Lung (tissue), 11 donors: ENCODE measurements at regions not wholly inside any gene's neighbourhood (a gene's known extent, or its start where the extent isn't known, plus 50 kb on each side); places are given as distances from the start of the nearest gene placed in this dataset.

Experiments used
- ATAC-seq: fragments of 200-7000 bp; cut with Tn5 transposase; one replicate; pipeline ENCODE4 v1.9.1; 2020; ENCODE audit warnings: moderate number of reproducible peaks; ENCODE audit not compliant: insufficient read depth, low FRiP score
- DNase-seq, 3 donors: peaks; one replicate each; pipeline ENCODE4 v3.0.0-alpha.2; 2013 to 2017
- H3K27ac ChIP-seq, 2 donors: one replicate each; pipeline ENCODE4 v1.5.1; 2013; ENCODE audit warnings: mild to moderate bottlenecking in 2 of 2, moderate library complexity in 2 of 2, control low read depth in 1 of 2, inconsistent platforms in 1 of 2, low read depth in 1 of 2, low read length in 1 of 2
- H3K27me3 ChIP-seq, 3 donors: one replicate each; pipeline ENCODE4 v1.5.1; 2013; ENCODE audit warnings: low read length in 2 of 3; ENCODE audit not compliant: control insufficient read depth in 3 of 3, insufficient read depth in 3 of 3
- H3K36me3 ChIP-seq, 4 donors: one replicate each; pipeline ENCODE4 v1.5.1; 2013; ENCODE audit warnings: low read length in 4 of 4, mild to moderate bottlenecking in 1 of 4, moderate library complexity in 1 of 4; ENCODE audit not compliant: control insufficient read depth in 4 of 4, insufficient read depth in 4 of 4
- H3K4me1 ChIP-seq, 5 donors: one replicate each; pipeline ENCODE4 v1.5.1; 2013; ENCODE audit warnings: low read length in 5 of 5, mild to moderate bottlenecking in 2 of 5, moderate library complexity in 1 of 5; ENCODE audit not compliant: control insufficient read depth in 5 of 5, insufficient read depth in 5 of 5
- H3K4me3 ChIP-seq: one replicate; pipeline ENCODE4 v1.5.1; 2013; ENCODE audit warnings: mild to moderate bottlenecking, control low read depth, moderate library complexity
- H3K9ac ChIP-seq, 2 donors: one replicate each; pipeline ENCODE4 v1.5.1; 2013; ENCODE audit warnings: low read length in 2 of 2, control low read depth in 1 of 2; ENCODE audit not compliant: insufficient read depth in 1 of 2
- H3K9me3 ChIP-seq, 4 donors: one replicate each; pipeline ENCODE4 v1.5.1; 2013; ENCODE audit warnings: low read length in 3 of 4, mild to moderate bottlenecking in 1 of 4, moderate library complexity in 1 of 4; ENCODE audit not compliant: control insufficient read depth in 4 of 4, insufficient read depth in 3 of 4
- CTCF ChIP-seq: IDR thresholded peaks from 2 replicates; pipeline ENCODE4 v1.5.1; 2012; ENCODE audit warnings: mild to moderate bottlenecking; ENCODE audit errors: control extremely low read depth, extremely low read depth
- WGBS, 2 donors: extraction: QIAGEN DNeasy Blood & Tissue Kit; methylation state at CpG; one replicate each; pipeline ENCODE4 v1.1.7; 2013; 5-methylcytosine and 5-hydroxymethylcytosine counted together
- donor health status: control.
- donor health status: control.
- donor health status: Bipolar disorder and iron deficiency.
- donor health status: healthy.
- donor health status: DM: yes; HTN: yes; CAD: no.

- H3K36me3 ChIP-seq: no peaks in the 10 kb centered on the region
- H3K27me3 ChIP-seq: peaks cover 0 to 21% (median 3%) of the 10 kb centered on the region in 3 donors
- no peak overlapping the region for H3K27ac ChIP-seq
- DNase-seq: no peak
- no peak overlapping the region for H3K4me3 ChIP-seq
- no peak for ATAC-seq
- H3K9ac ChIP-seq: no peak overlapping the region
- TF ChIP-seq CTCF: no peak
- no peaks in the 10 kb centered on the region for H3K9me3 ChIP-seq
- no peaks in the 10 kb centered on the region for H3K4me1 ChIP-seq
- 57 to 83% methylated on average over 3 of the region's 3 CpGs for WGBS, 2 donors
These were observed 199.8 kb upstream of the ZIC3 start for GRCh38 chrX:137366018-137366633.

DNA sequence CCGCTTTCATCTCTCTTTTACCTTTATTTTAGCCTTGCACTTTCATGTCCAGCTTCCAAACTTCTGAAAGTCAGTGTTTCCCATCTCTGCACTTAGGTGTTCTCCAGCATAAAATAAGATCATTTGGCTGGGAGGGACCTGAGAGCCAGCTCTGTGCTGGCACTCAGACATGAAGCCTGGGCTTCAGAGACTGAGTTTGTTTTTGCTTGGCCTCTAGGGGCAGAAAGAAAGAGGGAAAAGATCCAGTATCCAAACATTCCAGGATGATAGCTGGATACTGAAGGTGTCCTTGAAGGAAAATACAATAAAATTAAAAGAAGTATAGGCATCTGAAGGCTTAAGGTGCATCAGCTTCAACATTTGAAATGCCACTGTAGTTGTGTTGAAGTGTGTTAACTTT is 202.4 kb upstream of the ZIC3 start:
- 61 to 80% methylated on average over 1 of the region's 1 CpG for WGBS, 2 donors
- no peak overlapping the region for H3K4me3 ChIP-seq
- no peak for ATAC-seq

DNA sequence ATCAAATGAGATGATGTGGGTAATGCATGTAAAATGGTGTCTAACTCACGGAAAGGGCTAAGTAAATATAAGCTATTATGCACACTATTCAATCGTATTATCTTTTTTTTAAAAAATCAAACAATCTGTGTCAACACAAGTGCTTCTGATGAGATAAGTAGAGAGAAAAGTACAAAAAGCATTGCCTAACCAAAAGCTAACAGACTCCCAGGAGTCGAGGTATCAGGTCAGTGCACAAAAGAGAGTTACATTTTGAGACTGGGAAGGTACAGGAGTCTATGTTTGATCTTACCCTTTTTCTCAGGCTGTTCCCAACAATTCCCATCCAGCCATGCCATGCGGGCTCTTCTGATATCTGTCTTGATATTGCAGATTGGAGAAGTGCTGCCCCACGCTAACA is 203.3 kb upstream of the ZIC3 start:
- no peaks in the 10 kb centered on the region for H3K9me3 ChIP-seq
- 61 to 86% methylated on average over 5 of the region's 5 CpGs for WGBS, 2 donors
- H3K27me3 ChIP-seq: peaks cover 0 to 24% (median 5%) of the 10 kb centered on the region in 3 donors
- TF ChIP-seq CTCF: no peak
- H3K36me3 ChIP-seq: no peaks in the 10 kb centered on the region
- H3K4me3 ChIP-seq: no peak overlapping the region
- DNase-seq: no peak
- no peak overlapping the region for H3K9ac ChIP-seq
- H3K4me1 ChIP-seq: no peaks in the 10 kb centered on the region
- no peak overlapping the region for H3K27ac ChIP-seq
- ATAC-seq: no peak

More for the DNA sequence above, 202.4 kb upstream of the ZIC3 start:
- H3K9me3 ChIP-seq: no peaks in the 10 kb centered on the region
- no peak overlapping the region for H3K27ac ChIP-seq
- H3K9ac ChIP-seq: no peak overlapping the region
- no peaks in the 10 kb centered on the region for H3K36me3 ChIP-seq
- no peak for TF ChIP-seq CTCF
- peaks cover 0 to 24% (median 3%) of the 10 kb centered on the region in 3 donors for H3K27me3 ChIP-seq
- DNase-seq: no peak
- H3K4me1 ChIP-seq: no peaks in the 10 kb centered on the region

DNA sequence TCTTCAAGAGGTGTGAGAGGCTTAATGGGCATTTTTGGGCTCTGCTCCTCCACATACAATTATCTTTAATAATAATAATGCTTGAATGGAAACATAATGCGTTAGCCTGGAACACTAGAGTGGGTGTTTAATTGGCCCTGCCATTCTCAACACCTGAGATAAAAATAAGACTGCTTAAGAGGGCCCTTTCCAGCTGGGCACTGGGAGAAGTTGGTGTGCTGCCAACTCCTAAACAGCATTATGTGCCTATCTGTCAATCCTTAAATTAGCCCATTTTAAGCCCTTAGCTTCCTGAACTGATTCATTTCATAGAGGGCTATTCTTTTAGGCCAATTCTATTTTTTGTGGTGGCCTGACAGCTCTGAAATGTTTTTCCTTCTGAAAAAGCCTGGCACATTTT is 211.1 kb upstream of the ZIC3 start:
- Histone ChIP-seq H3K36me3 (no peaks in the 10 kb centered on the region), H3K4me1 (no peaks in the 10 kb centered on the region), H3K4me3 (no peak overlapping the region), H3K27me3 (peaks cover 0 to 9% (median 2%) of the 10 kb centered on the region in 3 donors), H3K9ac (no peak overlapping the region), H3K9me3 (no peaks in the 10 kb centered on the region), H3K27ac (no peak overlapping the region)
- DNase-seq (no peak), ATAC-seq (no peak)
- TF ChIP-seq CTCF: no peak
- 61 to 72% methylated on average over 1 of the region's 1 CpG for WGBS, 2 donors
